ENCODE measurements at regions not wholly inside any gene's neighbourhood (a gene's known extent, or its start where the extent isn't known, plus 50 kb on each side); places are given as distances from the start of the nearest gene placed in this dataset.
"Not testable (repeated sequence)": the region's sequence is repeated elsewhere in the genome, so short reads cannot be mapped to it uniquely, and the experiment has no call there.

- DNase-seq, result no peak
These were observed 401.9 kb downstream of the LNPK start for GRCh38 chr2:175599966-175600831.

- DNase-seq, result no peak
These were observed 404.8 kb downstream of the LNPK start for GRCh38 chr2:175597286-175597685.

- DNase-seq, result no peak
These were observed 406.9 kb downstream of the LNPK start for GRCh38 chr2:175595139-175595538.

- not testable (repeated sequence) for DNase-seq
These were observed 408.2 kb downstream of the LNPK start for GRCh38 chr2:175593686-175594525.

- not testable (repeated sequence) for DNase-seq
These were observed 406.7 kb upstream of the ATP5MC3 start for GRCh38 chr2:175588213-175588612.

- DNase-seq, result no peak
These were observed 404.0 kb upstream of the ATP5MC3 start for GRCh38 chr2:175585496-175585895.

GRCh38 chr2:175580652-175581051, 399.1 kb upstream of the ATP5MC3 start:
- no peak for DNase-seq

- DNase-seq, result no peak
These were observed 398.1 kb upstream of the ATP5MC3 start for GRCh38 chr2:175579646-175580045.

GRCh38 chr2:175577368-175577970, 396.0 kb upstream of the ATP5MC3 start:
- no peak for DNase-seq

- no peak for DNase-seq
These were observed 395.4 kb upstream of the ATP5MC3 start for GRCh38 chr2:175576875-175577274.

- DNase-seq, result no peak
These were observed 394.8 kb upstream of the ATP5MC3 start for GRCh38 chr2:175576270-175576669.

GRCh38 chr2:175575346-175576258, 394.1 kb upstream of the ATP5MC3 start:
- DNase-seq, result no peak

GRCh38 chr2:175574069-175574468, 392.6 kb upstream of the ATP5MC3 start:
- no peak for DNase-seq

GRCh38 chr2:175571078-175571653, 389.7 kb upstream of the ATP5MC3 start:
- DNase-seq, result no peak

GRCh38 chr2:175568109-175568730, 386.7 kb upstream of the ATP5MC3 start:
- DNase-seq, result no peak

- DNase-seq, result no peak
These were observed 386.0 kb upstream of the ATP5MC3 start for GRCh38 chr2:175567435-175568061.

- no peak for DNase-seq
These were observed 379.1 kb upstream of the ATP5MC3 start for GRCh38 chr2:175560521-175561169.

- no peak for DNase-seq
These were observed 378.1 kb upstream of the ATP5MC3 start for GRCh38 chr2:175559613-175560012.

GRCh38 chr2:175557810-175558377, 376.4 kb upstream of the ATP5MC3 start:
- no peak for DNase-seq

- DNase-seq, result no peak
These were observed 372.4 kb upstream of the ATP5MC3 start for GRCh38 chr2:175553910-175554309.

All from NCI-H526 treated with DMSO at 0.1 percent for 48 hours (cell line).